Thyroid gland (tissue), 4 donors: ENCODE measurements at regions not wholly inside any gene's neighbourhood (a gene's known extent, or its start where the extent isn't known, plus 50 kb on each side); places are given as distances from the start of the nearest gene placed in this dataset.

Experiments
- DNase-seq, 2 donors: peaks; one replicate each; pipeline ENCODE4 v3.0.0-alpha.2; 2019
- H3K27ac ChIP-seq, 3 donors: fragments of 200-600 bp; sonication (generic); 1 replicate in 2 of 3; 2 replicates in 1 of 3; pipeline ENCODE4 v1.5.1; 2016 to 2019; ENCODE audit warnings: mild to moderate bottlenecking in 1 of 3, moderate library complexity in 1 of 3
- H3K27me3 ChIP-seq: fragments of 200-600 bp; sonication (generic); one replicate; pipeline ENCODE4 v1.5.1; 2019
- H3K36me3 ChIP-seq, 2 donors: fragments of 200-600 bp; sonication (generic); one replicate each; pipeline ENCODE4 v1.5.1; 2016 to 2019
- H3K4me1 ChIP-seq, 2 donors: fragments of 200-600 bp; sonication (generic); one replicate each; pipeline ENCODE4 v1.5.1; 2017 to 2019
- H3K4me3 ChIP-seq, 3 donors: fragments of 200-600 bp; sonication (generic); replicated peaks in 1 of 3; 1 replicate in 2 of 3; 2 replicates in 1 of 3; pipeline ENCODE4 v1.5.1; 2016; ENCODE audit warnings: mild to moderate bottlenecking in 1 of 3
- H3K9me3 ChIP-seq: fragments of 200-600 bp; sonication (generic); one replicate; pipeline ENCODE4 v1.5.1; 2017
- CTCF ChIP-seq, 6 experiments: fragments of 200-600 bp in 3 of 6; fragments of 450-650 bp in 3 of 6; sonication (generic) in 3 of 6; IDR thresholded peaks; one replicate each; pipeline ENCODE4 v1.5.1; 2016 to 2019; ENCODE audit warnings: antibody characterized with exemption in 6 of 6, mild to moderate bottlenecking in 2 of 6, inconsistent platforms in 1 of 6, moderate library complexity in 1 of 6
- POLR2A ChIP-seq, 2 donors: fragments of 450-650 bp; IDR thresholded peaks; one replicate each; pipeline ENCODE4 v1.6.1; 2017; ENCODE audit warnings: antibody characterized with exemption in 2 of 2, mild to moderate bottlenecking in 2 of 2, moderate library complexity in 1 of 2
- WGBS, 2 donors: methylation state at CpG; one replicate each; pipeline ENCODE4 v1.1.5; 2017; 5-methylcytosine and 5-hydroxymethylcytosine counted together
- intact Hi-C: fragments of 100-400 bp; cut with DNase I; formaldehyde crosslinking; loops from one replicate; pipeline ENCODE4 v1.15.1; 2023

- intact Hi-C loops, result no loop called here
- DNase-seq, result no peak
- no peaks in the 10 kb centered on the region for H3K36me3 ChIP-seq
- no peaks in the 10 kb centered on the region for H3K4me1 ChIP-seq
- no peak overlapping the region for H3K27ac ChIP-seq
- no peaks in the 10 kb centered on the region for H3K27me3 ChIP-seq
- TF ChIP-seq CTCF (IDR thresholded peaks at IDR 0.05), result no peak
- TF ChIP-seq POLR2A (IDR thresholded peaks at IDR 0.05), result no peak
- no peak overlapping the region for H3K4me3 ChIP-seq
- 58 to 69% methylated on average over 2 of the region's 2 CpGs for WGBS, 2 donors
- H3K9me3 ChIP-seq, result no peaks in the 10 kb centered on the region
Observed at GRCh38 chr15:36126194-36126593, 453.2 kb upstream of the CDIN1 start.

GRCh38 chr15:36130641-36131310, 448.6 kb upstream of the CDIN1 start:
- H3K4me3 ChIP-seq, result no peak overlapping the region
- no peaks in the 10 kb centered on the region for H3K27me3 ChIP-seq
- H3K27ac ChIP-seq, result no peak overlapping the region
- WGBS, 2 donors, result 68 to 79% methylated on average over 3 of the region's 3 CpGs
- TF ChIP-seq CTCF (IDR thresholded peaks at IDR 0.05) (no peak), POLR2A (IDR thresholded peaks at IDR 0.05) (no peak)
- intact Hi-C loops, result no loop called here
- DNase-seq, result no peak
- H3K9me3 ChIP-seq, result no peaks in the 10 kb centered on the region
- no peaks in the 10 kb centered on the region for H3K4me1 ChIP-seq
- no peaks in the 10 kb centered on the region for H3K36me3 ChIP-seq

- H3K27ac ChIP-seq, result no peak overlapping the region
- no peaks in the 10 kb centered on the region for H3K4me1 ChIP-seq
- no peaks in the 10 kb centered on the region for H3K27me3 ChIP-seq
- DNase-seq, result no peak
- no peaks in the 10 kb centered on the region for H3K9me3 ChIP-seq
- no peaks in the 10 kb centered on the region for H3K36me3 ChIP-seq
- TF ChIP-seq POLR2A (IDR thresholded peaks at IDR 0.05) (no peak), CTCF (IDR thresholded peaks at IDR 0.05) (no peak)
- WGBS, 2 donors, result 54 to 64% methylated on average over 2 of the region's 2 CpGs
- H3K4me3 ChIP-seq, result no peak overlapping the region
- intact Hi-C loops, result no loop called here
Observed at GRCh38 chr15:36133742-36134141, 445.7 kb upstream of the CDIN1 start.

- Histone ChIP-seq H3K4me3 (no peak overlapping the region), H3K36me3 (no peaks in the 10 kb centered on the region), H3K4me1 (no peaks in the 10 kb centered on the region), H3K27ac (no peak overlapping the region), H3K9me3 (no peaks in the 10 kb centered on the region), H3K27me3 (no peaks in the 10 kb centered on the region)
- DNase-seq, result no peak
- WGBS, 2 donors, result 63 to 71% methylated on average over 2 of the region's 2 CpGs
- TF ChIP-seq CTCF (IDR thresholded peaks at IDR 0.05) (no peak), POLR2A (IDR thresholded peaks at IDR 0.05) (no peak)
- intact Hi-C loops, result no loop called here
Observed at GRCh38 chr15:36136049-36136448, 443.4 kb upstream of the CDIN1 start.

GRCh38 chr15:36152936-36153335, 426.5 kb upstream of the CDIN1 start:
- Histone ChIP-seq H3K36me3 (no peaks in the 10 kb centered on the region), H3K27ac (no peak overlapping the region), H3K9me3 (no peaks in the 10 kb centered on the region), H3K4me1 (no peaks in the 10 kb centered on the region), H3K4me3 (no peak overlapping the region), H3K27me3 (no peaks in the 10 kb centered on the region)
- no peak for DNase-seq
- TF ChIP-seq POLR2A (IDR thresholded peaks at IDR 0.05) (no peak), CTCF (IDR thresholded peaks at IDR 0.05) (no peak)
- intact Hi-C loops, result no loop called here
